GM18870 (cell line): ENCODE measurements at regions not wholly inside any gene's neighbourhood (a gene's known extent, or its start where the extent isn't known, plus 50 kb on each side); places are given as distances from the start of the nearest gene placed in this dataset.
"Not testable (repeated sequence)": the region's sequence is repeated elsewhere in the genome, so short reads cannot be mapped to it uniquely, and the experiment has no call there.

ENCODE experiments used
- ATAC-seq: cut with Tn5 transposase; IDR thresholded peaks from one replicate; pipeline ENCODE4 v1.9.1; 2021; ENCODE audit warnings: moderate library complexity; ENCODE audit not compliant: unreplicated experiment

DNA sequence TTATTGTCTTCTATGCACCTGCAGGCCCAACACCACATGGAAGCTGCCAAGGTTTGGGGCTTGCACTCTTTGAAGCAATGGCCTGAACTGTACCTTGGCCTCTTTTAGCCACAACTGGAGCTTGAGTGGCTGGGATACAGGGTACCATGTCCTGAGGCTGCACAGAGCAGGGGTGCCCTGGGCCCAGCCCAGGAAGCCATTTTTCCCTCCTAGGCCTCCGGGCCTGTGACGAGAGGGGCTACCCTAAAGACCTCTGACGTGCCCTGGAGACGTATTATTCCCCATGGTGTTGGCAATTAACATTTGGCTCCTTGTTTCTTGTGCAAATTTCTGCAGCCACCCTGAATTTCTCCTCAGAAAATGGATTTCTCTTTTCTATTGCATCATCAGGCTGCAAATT lies 519.9 kb upstream of the MAGEB18 start:
- ATAC-seq, result no peak

GRCh38 chrX:25640276-25640675 lies 497.9 kb upstream of the MAGEB18 start:
- no peak for ATAC-seq

DNA sequence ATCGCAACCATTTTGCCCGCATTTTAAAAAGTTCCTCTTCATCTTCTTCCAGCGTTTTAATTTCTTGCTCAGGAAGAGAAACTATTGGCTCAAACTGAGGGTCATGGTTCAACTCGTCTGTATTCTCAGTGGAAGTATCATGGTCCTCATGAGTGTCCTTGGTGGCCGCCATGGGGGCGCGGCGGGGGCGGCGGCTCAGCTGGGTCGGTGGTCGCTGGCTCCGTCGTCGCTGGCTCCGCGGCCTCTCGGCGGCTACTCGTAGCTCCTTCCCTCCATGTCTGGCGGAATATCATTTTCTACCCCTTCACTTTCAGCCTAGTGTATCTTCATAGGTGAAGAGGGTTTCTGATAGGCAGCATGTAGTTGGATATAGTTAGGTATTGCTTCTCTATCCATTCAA lies 492.0 kb upstream of the MAGEB18 start:
- ATAC-seq, result no peak

GRCh38 chrX:25648790-25649189 lies 489.4 kb upstream of the MAGEB18 start:
- no peak for ATAC-seq

DNA sequence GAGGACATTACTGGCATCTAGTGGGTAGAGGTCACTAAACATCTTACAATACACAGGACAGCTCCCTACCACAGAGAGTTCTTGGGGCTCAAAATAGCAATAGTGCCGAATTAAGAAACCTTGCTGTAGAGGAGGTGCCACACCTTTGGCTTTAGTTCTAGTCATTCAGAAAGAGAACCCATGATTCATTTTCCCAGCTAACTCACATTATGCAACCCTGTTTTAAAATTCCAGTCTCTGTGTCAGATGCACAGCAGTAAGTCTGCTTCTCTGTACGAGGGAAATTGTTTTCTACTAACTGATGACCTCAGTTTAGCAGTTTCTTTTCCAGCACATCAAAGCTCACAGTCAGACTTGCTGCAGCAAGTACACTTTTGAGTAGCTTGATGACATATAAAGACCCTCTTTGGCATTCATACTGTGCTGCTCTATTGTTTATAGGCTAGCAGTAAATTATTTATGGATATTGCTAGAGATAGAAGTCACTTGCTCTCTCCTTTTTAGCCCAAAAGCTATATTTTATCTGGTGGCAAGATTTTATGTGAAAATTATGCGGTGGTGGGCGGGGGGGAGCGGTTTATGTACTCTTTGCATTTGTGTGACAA lies 487.8 kb upstream of the MAGEB18 start:
- ATAC-seq, result no peak

DNA sequence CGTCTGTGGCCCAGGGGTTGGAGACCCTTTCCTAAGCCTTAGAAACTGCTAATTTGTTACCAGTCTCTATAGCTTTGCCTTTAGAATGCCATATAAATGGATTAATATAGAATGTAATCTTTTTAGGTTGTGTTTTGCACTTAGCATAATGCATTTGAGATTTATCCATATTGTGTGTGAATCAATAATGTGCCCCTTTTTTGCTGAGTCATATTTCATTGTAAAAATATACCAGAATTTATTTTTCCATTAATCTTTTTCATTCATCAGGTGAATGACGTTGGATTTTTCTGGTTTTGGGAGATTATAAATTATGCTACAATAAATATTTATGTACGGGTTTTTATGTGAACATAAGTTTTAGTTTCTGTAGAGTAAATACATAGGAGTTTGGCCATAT lies 478.8 kb upstream of the MAGEB18 start:
- ATAC-seq, result no peak

- no peak for ATAC-seq
Measured at GRCh38 chrX:25663701-25664100, 474.4 kb upstream of the MAGEB18 start.

- ATAC-seq, result no peak
Measured at GRCh38 chrX:25665431-25665830, 472.7 kb upstream of the MAGEB18 start.

DNA sequence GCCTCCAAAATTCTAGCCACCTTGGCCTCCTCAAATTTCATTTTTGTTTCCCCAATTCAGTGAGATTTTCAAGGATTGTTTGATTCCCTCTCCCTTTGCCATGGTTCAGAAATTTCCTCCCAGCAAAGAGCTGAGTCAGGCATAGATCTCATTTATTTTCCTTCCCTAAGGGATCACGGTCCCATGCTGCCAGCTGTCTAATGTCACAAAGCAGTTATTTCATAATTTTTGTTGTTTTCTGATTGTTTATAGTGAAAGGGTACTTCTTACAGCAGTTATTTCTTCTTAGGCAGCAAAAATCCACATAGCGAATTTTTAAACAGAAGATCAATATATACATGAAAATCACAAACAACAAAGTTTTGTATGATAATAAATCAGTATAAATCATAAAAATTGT lies 470.5 kb upstream of the MAGEB18 start:
- no peak for ATAC-seq

DNA sequence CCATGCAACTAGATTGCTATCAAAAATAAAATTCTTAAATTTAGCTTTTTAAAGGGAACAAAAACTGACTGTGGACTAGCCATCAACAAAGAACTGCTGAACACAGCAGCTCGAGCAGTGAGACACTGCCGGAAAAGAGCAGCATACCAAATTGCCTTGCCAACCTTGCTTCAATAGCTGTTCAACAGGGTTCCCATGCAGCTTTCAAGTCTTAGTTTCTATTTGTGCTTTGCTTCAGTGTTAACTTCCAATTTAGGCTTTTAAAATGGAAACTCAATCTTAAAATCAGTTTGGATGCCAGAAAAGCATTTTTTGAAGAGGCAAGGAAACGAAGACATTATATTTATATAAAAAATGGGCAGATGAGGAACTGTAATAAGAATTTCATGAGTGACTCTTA lies 463.4 kb upstream of the MAGEB18 start:
- no peak for ATAC-seq

DNA sequence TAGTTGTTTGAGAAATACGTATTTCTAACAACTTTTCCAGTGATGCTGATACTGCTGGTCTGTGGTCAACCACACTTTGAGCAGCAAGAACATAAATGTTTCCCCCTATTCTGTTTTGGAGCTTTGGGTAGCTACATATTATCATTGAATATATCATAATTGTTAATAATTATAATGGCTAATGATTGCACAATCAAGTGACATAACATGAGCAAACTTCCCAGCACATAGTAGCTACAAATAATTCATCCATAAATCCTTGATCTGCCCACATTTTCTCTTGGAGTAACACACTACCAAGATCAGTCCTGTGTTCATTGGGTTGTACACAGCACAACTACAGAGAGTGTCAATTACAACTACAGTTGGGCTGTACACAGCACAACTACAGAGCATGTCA lies 436.3 kb upstream of the MAGEB18 start:
- ATAC-seq, result no peak

- ATAC-seq, result no peak
Measured at GRCh38 chrX:25717122-25717521, 421.0 kb upstream of the MAGEB18 start.

GRCh38 chrX:25721564-25721963 lies 416.6 kb upstream of the MAGEB18 start:
- no peak for ATAC-seq

- no peak for ATAC-seq
Measured at GRCh38 chrX:25726539-25726938, 411.6 kb upstream of the MAGEB18 start.

DNA sequence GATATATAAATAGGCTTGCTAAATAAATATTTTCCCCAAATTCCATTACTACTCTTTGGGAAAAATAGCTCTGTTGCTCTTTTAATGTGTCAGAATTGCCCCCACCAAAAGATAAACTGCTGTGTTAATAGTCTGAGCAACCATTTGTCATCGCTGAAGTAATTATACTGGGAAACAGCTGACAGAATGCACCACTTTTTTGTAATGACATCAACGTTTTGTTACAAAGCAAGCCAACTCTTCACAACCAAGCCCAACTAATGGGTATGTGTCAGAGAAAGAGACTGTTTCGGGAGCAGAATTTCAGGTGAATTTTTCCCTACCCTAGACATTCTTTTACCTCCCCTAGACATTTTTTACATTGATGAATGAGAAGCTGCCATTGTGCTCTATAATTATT lies 405.0 kb upstream of the MAGEB18 start:
- no peak for ATAC-seq

DNA sequence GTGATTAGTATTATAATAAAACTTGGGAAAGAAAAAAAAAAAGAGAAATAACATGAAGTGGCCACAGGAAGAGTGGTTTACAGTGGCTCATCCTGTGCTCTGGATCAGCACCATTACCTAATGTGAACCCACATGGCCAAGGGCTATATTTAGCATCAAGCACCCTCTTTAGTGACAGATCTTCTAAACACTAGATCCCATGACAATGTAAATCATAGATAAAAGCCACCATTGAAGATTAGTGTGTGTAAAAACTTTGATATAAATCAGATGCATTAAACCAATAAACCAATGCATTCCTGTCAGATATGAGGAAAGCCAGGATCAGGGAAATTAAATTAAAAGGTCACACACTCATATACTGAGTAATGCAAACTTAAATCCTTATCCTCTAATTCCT lies 400.6 kb upstream of the MAGEB18 start:
- no peak for ATAC-seq

- ATAC-seq, result no peak
Measured at GRCh38 chrX:25742334-25742733, 395.8 kb upstream of the MAGEB18 start.

DNA sequence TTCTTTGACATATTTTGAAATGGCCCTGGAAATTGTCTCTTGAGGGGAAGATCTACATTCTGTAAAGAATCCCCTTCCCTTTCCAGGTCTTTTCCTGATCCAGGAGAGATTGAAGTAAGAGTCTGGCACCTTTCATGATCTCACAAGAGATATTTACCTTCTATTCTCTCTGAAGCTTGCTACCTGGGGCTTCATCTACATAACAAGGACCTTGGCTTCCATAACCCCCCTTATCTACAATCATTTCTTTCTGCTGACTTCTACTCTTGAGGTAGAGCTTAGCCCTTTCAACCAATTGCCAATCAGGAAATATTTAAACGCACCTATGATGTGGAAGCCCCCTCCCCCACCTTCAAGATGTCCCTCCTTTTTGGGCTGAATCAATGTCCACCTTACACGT lies 383.7 kb upstream of the MAGEB18 start:
- ATAC-seq, result no peak

- no peak for ATAC-seq
Measured at GRCh38 chrX:25755194-25755593, 382.9 kb upstream of the MAGEB18 start.

- no peak for ATAC-seq
Measured at GRCh38 chrX:25762656-25763055, 375.5 kb upstream of the MAGEB18 start.

DNA sequence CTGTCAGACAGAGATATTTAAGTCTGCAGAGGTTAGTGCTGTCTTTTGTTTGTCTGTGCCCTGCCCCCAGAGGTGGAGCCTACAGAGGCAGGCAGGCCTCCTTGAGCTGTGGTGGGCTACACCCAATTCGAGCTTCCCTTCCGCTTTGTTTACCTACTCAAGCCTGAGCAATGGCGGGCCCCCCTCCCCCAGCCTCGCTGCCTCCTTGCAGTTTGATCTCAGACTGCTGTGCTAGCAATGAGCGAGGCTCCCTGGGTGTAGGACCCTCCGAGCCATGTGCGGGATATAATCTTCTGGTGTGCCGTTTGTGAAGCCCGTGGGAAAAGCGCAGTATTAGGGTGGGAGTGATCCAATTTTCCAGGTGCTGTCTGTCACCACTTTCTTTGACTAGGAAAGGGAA lies 366.3 kb upstream of the MAGEB18 start:
- not testable (repeated sequence) for ATAC-seq

DNA sequence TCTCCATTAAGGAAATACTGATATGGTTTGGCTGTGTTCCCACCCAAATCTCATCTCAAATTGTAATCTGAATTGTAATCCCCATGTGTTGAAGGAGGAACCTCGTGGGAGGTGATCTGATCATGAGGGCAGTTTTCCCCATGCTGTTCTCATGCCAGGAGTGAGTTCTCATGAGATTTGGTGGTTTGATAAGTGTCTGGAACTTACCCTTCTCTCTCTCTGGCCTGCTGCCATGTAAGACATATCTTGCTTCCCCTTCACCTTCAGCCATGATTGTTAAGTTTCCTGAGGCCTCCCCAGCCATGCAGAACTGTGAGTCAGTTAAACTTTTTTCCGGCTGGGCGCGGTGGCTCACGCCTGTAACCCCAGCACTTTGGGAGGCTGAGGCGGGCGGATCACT lies 340.3 kb upstream of the MAGEB18 start:
- ATAC-seq, result not testable (repeated sequence)

DNA sequence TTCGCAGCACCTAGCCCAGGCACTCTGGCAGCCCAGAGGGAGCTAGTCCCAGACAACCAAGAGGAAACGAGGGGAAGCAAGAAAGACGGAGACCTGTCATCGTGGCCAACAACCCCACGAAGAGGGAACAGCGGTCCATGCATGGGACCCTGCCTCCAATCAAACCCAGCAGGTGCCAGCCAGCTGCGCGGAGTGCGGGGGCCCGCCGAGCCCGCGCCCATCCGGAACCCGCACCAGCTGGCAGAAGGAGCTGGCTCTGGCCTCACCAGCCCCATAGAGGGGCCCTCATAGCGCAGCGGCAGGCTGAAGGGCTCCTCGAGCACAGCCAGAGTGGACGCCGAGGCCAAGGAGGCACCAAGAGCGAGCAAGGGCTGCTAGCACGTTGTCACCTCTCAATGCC lies 332.4 kb upstream of the MAGEB18 start:
- ATAC-seq, result no peak

GRCh38 chrX:25807022-25807421 lies 331.1 kb upstream of the MAGEB18 start:
- ATAC-seq, result no peak
